ENCODE measurements at regions not wholly inside any gene's neighbourhood (a gene's known extent, or its start where the extent isn't known, plus 50 kb on each side); places are given as distances from the start of the nearest gene placed in this dataset.

- Histone ChIP-seq H3K4me3 (no peak overlapping the region), H3K4me1 (no peaks in the 10 kb centered on the region), H3K9me3 (no peaks in the 10 kb centered on the region), H3K27me3 (no peaks in the 10 kb centered on the region), H3K27ac (no peak overlapping the region), H3K36me3 (no peaks in the 10 kb centered on the region)
- intact Hi-C loops (cut with DNase I; ENCODE audit: low total_unique reads) = no loop called here
- no peak for DNase-seq (ENCODE audit: low spot score in 2 of 2)
- TF ChIP-seq, protein P1, sequence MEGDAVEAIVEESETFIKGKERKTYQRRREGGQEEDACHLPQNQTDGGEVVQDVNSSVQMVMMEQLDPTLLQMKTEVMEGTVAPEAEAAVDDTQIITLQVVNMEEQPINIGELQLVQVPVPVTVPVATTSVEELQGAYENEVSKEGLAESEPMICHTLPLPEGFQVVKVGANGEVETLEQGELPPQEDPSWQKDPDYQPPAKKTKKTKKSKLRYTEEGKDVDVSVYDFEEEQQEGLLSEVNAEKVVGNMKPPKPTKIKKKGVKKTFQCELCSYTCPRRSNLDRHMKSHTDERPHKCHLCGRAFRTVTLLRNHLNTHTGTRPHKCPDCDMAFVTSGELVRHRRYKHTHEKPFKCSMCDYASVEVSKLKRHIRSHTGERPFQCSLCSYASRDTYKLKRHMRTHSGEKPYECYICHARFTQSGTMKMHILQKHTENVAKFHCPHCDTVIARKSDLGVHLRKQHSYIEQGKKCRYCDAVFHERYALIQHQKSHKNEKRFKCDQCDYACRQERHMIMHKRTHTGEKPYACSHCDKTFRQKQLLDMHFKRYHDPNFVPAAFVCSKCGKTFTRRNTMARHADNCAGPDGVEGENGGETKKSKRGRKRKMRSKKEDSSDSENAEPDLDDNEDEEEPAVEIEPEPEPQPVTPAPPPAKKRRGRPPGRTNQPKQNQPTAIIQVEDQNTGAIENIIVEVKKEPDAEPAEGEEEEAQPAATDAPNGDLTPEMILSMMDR (IDR thresholded peaks at IDR 0.05) = no peak
Measured at GRCh38 chr1:90325168-90325567, 330.3 kb downstream of the ZNF326 start.

DNA sequence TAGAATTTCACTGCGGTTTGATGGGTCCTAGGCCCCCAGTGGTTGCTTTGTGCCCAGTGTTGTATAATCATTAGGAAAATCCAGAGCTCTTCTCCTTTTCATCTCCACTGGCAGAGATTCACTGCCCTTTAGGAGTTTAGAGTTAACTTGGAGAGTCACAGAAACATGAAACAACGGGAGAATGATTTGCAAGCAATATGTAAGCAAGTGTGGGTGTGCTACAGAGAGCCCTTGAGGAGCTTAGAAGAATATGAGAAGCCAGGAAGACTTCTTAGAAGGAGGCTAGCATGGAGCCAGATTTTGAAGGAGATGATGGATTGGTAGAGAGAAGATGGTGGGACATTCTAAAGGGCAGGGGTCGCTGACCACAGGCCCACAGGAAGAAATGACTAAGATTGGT lies 327.3 kb downstream of the ZNF326 start:
- Histone ChIP-seq H3K4me3 (no peak overlapping the region), H3K27ac (no peak overlapping the region), H3K27me3 (no peaks in the 10 kb centered on the region), H3K36me3 (no peaks in the 10 kb centered on the region), H3K4me1 (no peaks in the 10 kb centered on the region), H3K9me3 (no peaks in the 10 kb centered on the region)
- intact Hi-C loops (cut with DNase I; ENCODE audit: low total_unique reads) = no loop called here
- no peak for DNase-seq (ENCODE audit: low spot score in 2 of 2)
- TF ChIP-seq POLR2AphosphoS5 (IDR thresholded peaks at IDR 0.05) = no peak
- TF ChIP-seq, protein P1 (IDR thresholded peaks at IDR 0.05) = no peak
- TF ChIP-seq POLR2A (IDR thresholded peaks at IDR 0.05) = no peak

DNA sequence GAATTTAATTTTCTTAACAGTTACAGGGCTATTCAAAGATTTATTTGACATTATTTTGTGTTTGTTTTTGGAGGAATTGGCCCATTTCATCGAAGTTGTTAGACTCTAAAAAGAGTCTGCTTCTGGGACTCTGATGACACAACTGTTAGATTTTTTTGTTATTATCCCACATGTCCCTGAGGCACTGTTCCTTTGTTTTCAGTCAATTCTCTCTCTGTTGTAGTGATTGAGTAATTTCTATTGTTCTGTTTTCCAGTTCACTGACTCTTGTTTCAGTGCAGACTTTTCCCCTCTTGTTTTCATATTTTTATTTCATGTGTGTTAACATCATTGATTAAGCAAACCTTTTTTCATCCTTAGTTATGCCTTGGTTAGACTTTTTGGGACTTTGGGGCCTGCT lies 325.0 kb downstream of the ZNF326 start:
- Histone ChIP-seq H3K27me3 (no peaks in the 10 kb centered on the region), H3K36me3 (no peaks in the 10 kb centered on the region), H3K4me1 (no peaks in the 10 kb centered on the region), H3K4me3 (no peak overlapping the region), H3K9me3 (no peaks in the 10 kb centered on the region), H3K27ac (no peak overlapping the region)
- TF ChIP-seq POLR2A (IDR thresholded peaks at IDR 0.05) = no peak
- TF ChIP-seq, protein P1 (IDR thresholded peaks at IDR 0.05) = no peak
- no peak for TF ChIP-seq POLR2AphosphoS5 (IDR thresholded peaks at IDR 0.05)
- intact Hi-C loops (cut with DNase I; ENCODE audit: low total_unique reads) = no loop called here
- DNase-seq (ENCODE audit: low spot score in 2 of 2) = no peak

DNA sequence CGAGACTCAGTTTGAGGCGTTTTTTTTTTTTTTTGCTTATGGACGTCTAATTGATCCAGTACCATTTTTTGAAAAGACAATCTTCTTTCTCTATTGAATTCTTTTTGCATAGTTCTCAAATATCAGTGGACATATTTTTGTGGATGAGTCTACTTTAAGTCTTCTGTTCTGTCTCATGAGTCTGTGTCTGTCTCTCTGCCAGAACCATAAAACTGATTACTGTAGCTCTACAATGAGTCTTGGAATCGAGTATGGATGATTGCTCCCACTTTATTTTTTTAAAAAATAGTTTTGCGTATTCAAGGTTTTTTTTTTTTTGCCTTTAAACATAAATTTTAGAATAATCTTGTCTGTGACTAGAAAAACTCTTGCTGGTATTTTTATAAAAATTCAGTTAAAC lies 323.5 kb downstream of the ZNF326 start:
- no peaks in the 10 kb centered on the region for H3K4me1 ChIP-seq

DNA sequence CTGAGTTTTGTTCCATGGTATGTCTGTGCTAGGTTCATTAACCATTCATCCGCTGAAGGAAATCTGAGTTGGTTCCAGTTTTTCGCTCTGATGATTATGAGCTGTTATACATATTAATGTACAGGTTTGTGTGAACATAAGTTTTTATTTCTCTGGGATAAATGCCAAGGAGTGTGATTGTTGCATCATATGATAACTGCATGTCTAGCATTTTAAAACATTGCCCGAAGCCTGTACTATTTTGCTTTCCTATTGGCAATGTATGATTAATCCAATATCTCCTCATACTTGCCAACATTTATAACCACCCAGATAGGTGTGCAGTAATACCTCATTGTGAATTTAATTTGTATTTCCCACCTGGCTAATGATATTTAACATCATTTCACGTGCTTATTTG lies 322.7 kb downstream of the ZNF326 start:
- TF ChIP-seq, protein P1 (IDR thresholded peaks at IDR 0.05) = no peak
- TF ChIP-seq POLR2AphosphoS5 (IDR thresholded peaks at IDR 0.05) (no peak), POLR2A (IDR thresholded peaks at IDR 0.05) (no peak)
- no peak overlapping the region for H3K4me3 ChIP-seq
- no peak for DNase-seq (ENCODE audit: low spot score in 2 of 2)
- no peaks in the 10 kb centered on the region for H3K27me3 ChIP-seq
- no peaks in the 10 kb centered on the region for H3K4me1 ChIP-seq
- no peaks in the 10 kb centered on the region for H3K36me3 ChIP-seq
- intact Hi-C loops (cut with DNase I; ENCODE audit: low total_unique reads) = no loop called here
- no peak overlapping the region for H3K27ac ChIP-seq
- no peaks in the 10 kb centered on the region for H3K9me3 ChIP-seq

More for the DNA sequence above, 323.5 kb downstream of the ZNF326 start:
- H3K27me3 ChIP-seq = no peaks in the 10 kb centered on the region
- DNase-seq (ENCODE audit: low spot score in 2 of 2) = no peak
- intact Hi-C loops (cut with DNase I; ENCODE audit: low total_unique reads) = no loop called here
- H3K4me3 ChIP-seq = no peak overlapping the region
- no peaks in the 10 kb centered on the region for H3K36me3 ChIP-seq
- no peak overlapping the region for H3K27ac ChIP-seq
- no peaks in the 10 kb centered on the region for H3K9me3 ChIP-seq
- TF ChIP-seq POLR2AphosphoS5 (IDR thresholded peaks at IDR 0.05) (no peak), POLR2A (IDR thresholded peaks at IDR 0.05) (no peak)
- TF ChIP-seq, protein P1 (IDR thresholded peaks at IDR 0.05) = no peak

Measured in breast epithelium (tissue), 4 donors.